Activated T-cell treated with anti-CD3 and anti-CD28 coated beads, Interleukin-2, amount 50 U/mL, for 72 hours (primary cell): ENCODE measurements at regions not wholly inside any gene's neighbourhood (a gene's known extent, or its start where the extent isn't known, plus 50 kb on each side); places are given as distances from the start of the nearest gene placed in this dataset.
A peak's percentile ranks its signal among the peaks of the same experiment; 100 is the strongest.

Source experiments
- ATAC-seq, 2 donors: fragments of 150-1000 bp; cut with Tn5 transposase; replicated peaks in 1 of 2; 2 replicates each; pipeline ENCODE4 v1.10.0; 2021; ENCODE audit warnings: moderate library complexity in 2 of 2, mild to moderate bottlenecking in 1 of 2
- DNase-seq, 2 donors: peaks; one replicate each; pipeline ENCODE4 v3.0.0; 2021 to 2022; ENCODE audit warnings: mixed read lengths in 1 of 2
- H3K27ac Mint-ChIP-seq: one replicate; pipeline ENCODE4 v1.8.0; 2022; ENCODE audit warnings: mild to moderate bottlenecking, moderate library complexity, mixed read lengths
- H3K27me3 Mint-ChIP-seq: one replicate; pipeline ENCODE4 v1.8.0; 2022; ENCODE audit warnings: low read depth, mixed read lengths
- H3K36me3 Mint-ChIP-seq, 2 donors: one replicate each; pipeline ENCODE4 v1.8.0; 2022; ENCODE audit warnings: mixed read lengths in 2 of 2, mild to moderate bottlenecking in 1 of 2; ENCODE audit not compliant: insufficient read depth in 2 of 2
- H3K4me1 Mint-ChIP-seq: one replicate; pipeline ENCODE4 v1.8.0; 2022; ENCODE audit warnings: low read depth, mixed read lengths
- H3K4me3 Mint-ChIP-seq, 2 donors: one replicate each; pipeline ENCODE4 v1.8.0; 2022; ENCODE audit warnings: mild to moderate bottlenecking in 2 of 2, mixed read lengths in 2 of 2, moderate library complexity in 2 of 2
- H3K9me3 Mint-ChIP-seq, 2 donors: one replicate each; pipeline ENCODE4 v1.8.0; 2022; ENCODE audit warnings: mixed read lengths in 2 of 2

DNA sequence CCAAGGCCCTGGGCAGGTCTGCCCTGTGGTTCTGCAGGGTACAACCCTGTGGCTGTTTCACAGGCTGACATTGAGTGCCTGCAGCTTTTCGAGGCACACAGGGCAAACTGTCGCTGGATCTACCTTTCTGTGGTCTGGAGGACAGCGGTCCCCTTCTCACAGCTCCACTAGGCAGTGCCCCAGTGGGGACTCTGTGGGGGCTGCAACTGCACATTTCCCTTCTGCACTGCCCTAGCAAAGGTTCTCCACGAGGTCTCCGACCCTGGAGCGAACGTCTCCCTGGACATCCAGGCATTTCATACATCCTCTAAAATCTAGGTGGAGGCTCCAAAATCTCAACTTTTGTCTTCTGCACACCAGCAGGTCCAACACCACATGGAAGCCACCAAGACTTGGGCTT is 1645.2 kb upstream of the CDH6 start:
- peaks cover 5 to 20% of the 10 kb centered on the region in 2 donors for H3K9me3 Mint-ChIP-seq
- H3K4me3 Mint-ChIP-seq: no peak overlapping the region
- no peaks in the 10 kb centered on the region for H3K4me1 Mint-ChIP-seq
- peaks cover 0 to 3% of the 10 kb centered on the region in 2 donors for H3K36me3 Mint-ChIP-seq
- ATAC-seq (no peak), DNase-seq (no peak)
- no peaks in the 10 kb centered on the region for H3K27me3 Mint-ChIP-seq
- no peak overlapping the region for H3K27ac Mint-ChIP-seq

DNA sequence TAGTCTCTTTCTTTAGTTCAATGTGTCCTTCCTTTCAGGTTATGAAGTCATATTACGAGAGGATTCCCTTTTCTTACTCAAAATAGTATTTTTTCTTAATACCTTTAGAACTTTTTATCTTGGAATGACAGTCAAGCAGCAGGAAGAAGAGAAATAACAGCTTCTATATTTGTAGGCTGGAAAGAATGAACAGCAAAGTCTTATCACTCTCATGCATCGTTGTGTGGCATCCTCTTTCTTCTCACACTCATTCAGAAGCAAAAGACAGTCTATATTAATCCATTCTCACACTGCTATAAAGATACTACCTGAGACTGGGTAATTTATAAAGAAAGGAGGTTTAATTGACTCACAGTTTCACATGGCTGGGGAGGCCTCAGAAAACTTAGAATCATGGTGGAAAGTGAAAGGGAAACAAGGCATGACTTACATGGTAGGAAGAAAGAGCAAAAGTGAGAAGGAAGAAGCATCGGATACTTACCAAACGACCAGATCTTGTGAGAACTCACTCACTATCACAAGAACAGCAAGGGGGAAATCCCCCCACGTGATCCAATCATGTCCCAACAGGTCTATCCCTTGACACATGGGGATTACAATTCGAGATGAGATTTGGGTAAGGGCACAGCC is 1646.1 kb upstream of the CDH6 start:
- Mint-ChIP-seq H3K36me3 (peaks cover 0 to 3% of the 10 kb centered on the region in 2 donors), H3K27me3 (no peaks in the 10 kb centered on the region), H3K27ac (no peak overlapping the region), H3K4me1 (no peaks in the 10 kb centered on the region), H3K9me3 (peaks cover 5 to 20% of the 10 kb centered on the region in 2 donors), H3K4me3 (no peak overlapping the region)
- ATAC-seq (peak in 1 of 2 donors; percentile 11), DNase-seq (no peak)

DNA sequence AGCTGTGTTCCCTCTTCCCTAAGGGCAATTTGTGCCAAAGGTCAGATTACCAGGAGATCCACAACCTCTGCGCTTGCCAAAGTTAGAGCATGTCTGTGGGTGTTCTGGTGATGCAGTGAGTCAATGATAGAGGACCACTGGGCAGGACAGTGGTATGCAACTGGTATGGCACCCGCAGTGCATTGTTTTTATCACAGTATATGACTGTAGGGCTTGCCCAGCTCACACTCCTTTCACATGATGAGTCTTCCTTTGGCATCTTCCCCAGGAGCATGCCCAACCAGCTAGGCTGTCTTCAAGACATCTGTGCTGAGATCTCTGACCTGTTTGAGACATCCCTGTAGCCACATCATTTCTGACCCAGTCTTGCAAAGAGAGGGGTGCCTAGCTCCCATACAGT is 1650.0 kb upstream of the CDH6 start:
- H3K4me1 Mint-ChIP-seq: no peaks in the 10 kb centered on the region
- no peak for ATAC-seq
- peaks cover 1 to 4% of the 10 kb centered on the region in 2 donors for H3K36me3 Mint-ChIP-seq
- H3K27me3 Mint-ChIP-seq: no peaks in the 10 kb centered on the region
- H3K4me3 Mint-ChIP-seq: no peak overlapping the region
- H3K9me3 Mint-ChIP-seq: peaks cover 13 to 25% of the 10 kb centered on the region in 2 donors
- H3K27ac Mint-ChIP-seq: no peak overlapping the region
- no peak for DNase-seq

DNA sequence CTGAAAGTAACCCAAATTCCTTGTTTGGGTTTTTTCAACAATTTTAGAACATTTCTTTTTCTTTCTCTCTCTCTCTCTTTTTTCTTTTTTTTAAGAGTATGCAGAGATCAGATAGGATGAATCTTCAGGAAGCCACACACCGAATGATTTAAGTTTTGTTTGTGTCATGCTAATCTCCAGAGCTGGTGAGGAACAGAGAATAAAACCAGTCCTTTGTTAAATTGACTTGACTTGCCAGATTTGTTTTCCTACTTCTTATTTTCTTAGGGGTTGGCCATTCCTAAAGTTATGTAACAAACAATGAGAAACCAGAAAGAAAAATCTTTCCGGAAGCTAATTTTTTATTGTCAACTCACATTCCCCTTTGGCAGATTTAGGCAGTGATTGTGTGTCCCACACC is 1669.3 kb upstream of the CDH6 start:
- DNase-seq: no peak
- Mint-ChIP-seq H3K9me3 (peaks cover 2% of the 10 kb centered on the region in 2 donors), H3K27ac (no peak overlapping the region), H3K27me3 (no peaks in the 10 kb centered on the region), H3K4me1 (no peaks in the 10 kb centered on the region), H3K36me3 (peaks cover 0 to 2% of the 10 kb centered on the region in 2 donors), H3K4me3 (no peak overlapping the region)
- no peak for ATAC-seq

DNA sequence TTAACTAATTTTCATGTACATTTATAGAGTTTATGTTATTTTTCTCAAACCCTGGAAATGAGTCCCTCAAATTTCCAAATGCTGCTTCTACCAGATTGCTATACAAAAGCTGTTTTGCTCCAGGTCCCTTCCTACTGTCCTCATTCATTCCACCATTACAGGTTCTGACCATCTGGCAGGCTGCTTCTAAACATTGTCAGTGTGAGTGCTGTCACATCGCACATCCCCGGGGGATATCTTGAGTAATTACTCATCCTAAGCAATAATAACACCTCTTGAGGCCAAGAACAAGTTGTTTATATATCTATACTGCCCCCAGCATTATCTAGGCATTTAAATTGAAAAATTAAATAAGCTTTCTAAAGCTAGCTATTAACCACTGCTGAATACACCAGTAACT is 1675.3 kb upstream of the CDH6 start:
- H3K9me3 Mint-ChIP-seq: peaks cover 0 to 4% of the 10 kb centered on the region in 2 donors
- DNase-seq (no peak), ATAC-seq (no peak)
- no peaks in the 10 kb centered on the region for H3K4me1 Mint-ChIP-seq
- H3K4me3 Mint-ChIP-seq: no peak overlapping the region
- no peaks in the 10 kb centered on the region for H3K27me3 Mint-ChIP-seq
- H3K27ac Mint-ChIP-seq: no peak overlapping the region
- H3K36me3 Mint-ChIP-seq: no peaks in the 10 kb centered on the region

DNA sequence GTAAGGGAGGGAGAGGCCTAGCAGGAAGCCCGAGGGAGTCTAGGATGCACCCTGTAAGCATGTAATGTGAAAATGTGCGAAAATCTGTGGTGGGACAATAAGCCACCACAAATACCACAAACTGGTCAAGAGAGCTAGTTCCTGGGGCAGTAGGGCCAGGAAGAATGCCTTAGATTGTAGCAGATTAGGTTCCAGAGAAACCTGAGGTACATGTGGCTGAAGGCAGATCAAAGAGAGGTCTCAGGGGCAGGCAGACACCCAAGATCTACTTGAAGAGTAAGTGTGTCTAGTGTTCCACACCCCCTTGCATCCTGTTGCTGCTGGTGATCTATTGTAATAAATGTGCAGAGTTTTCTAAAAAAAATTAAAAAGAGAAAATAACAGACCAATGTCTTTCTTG is 1677.3 kb upstream of the CDH6 start:
- H3K27me3 Mint-ChIP-seq: no peaks in the 10 kb centered on the region
- ATAC-seq: no peak
- H3K9me3 Mint-ChIP-seq: peaks cover 2 to 7% of the 10 kb centered on the region in 2 donors

DNA sequence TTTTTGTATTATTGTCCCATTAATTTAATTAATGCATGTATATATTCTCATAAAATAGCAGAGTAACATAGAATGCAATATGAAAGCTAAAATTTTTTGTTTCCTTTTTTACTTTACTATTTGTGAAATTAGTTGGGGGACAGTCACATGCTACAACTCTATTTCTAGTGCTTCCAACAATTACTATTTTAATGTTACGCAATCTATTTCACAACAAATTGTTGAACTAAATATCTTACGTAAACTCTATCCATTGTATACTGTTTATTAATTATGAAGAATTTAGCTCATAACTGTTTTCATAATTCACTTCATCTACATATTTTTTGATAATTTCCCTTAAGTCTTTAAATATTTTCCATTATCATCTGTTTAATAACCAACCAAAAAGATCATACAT is 1685.4 kb upstream of the CDH6 start:
- DNase-seq: no peak
- ATAC-seq: no peak
- Mint-ChIP-seq H3K9me3 (peaks cover 9 to 11% of the 10 kb centered on the region in 2 donors), H3K27ac (no peak overlapping the region), H3K36me3 (no peaks in the 10 kb centered on the region), H3K27me3 (no peaks in the 10 kb centered on the region), H3K4me1 (no peaks in the 10 kb centered on the region), H3K4me3 (no peak overlapping the region)

More for the DNA sequence above, 1677.3 kb upstream of the CDH6 start:
- Mint-ChIP-seq H3K4me3 (no peak overlapping the region), H3K27ac (no peak overlapping the region), H3K36me3 (no peaks in the 10 kb centered on the region), H3K4me1 (no peaks in the 10 kb centered on the region)
- DNase-seq: no peak

DNA sequence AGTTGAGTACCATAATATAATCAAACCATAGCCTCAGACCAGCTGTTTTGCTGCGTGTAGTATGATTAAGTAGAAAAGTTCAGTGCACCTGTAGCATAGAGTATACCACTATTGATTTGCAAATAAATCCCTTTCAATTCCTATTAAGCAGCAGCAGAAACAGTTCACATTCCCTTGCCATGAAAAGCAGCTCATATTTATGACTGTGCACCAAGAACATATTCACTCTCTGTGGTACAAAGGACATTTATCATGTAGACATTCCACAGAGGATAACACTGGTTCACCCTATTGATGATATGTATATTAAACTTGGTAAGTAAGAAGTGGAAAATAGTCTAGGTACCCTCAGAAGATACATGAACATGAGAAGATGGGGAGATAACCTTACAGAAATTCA is 1689.1 kb upstream of the CDH6 start:
- DNase-seq (no peak), ATAC-seq (no peak)
- Mint-ChIP-seq H3K9me3 (peaks cover 6 to 7% of the 10 kb centered on the region in 2 donors), H3K4me3 (no peak overlapping the region), H3K27me3 (no peaks in the 10 kb centered on the region), H3K36me3 (no peaks in the 10 kb centered on the region), H3K4me1 (no peaks in the 10 kb centered on the region), H3K27ac (no peak overlapping the region)

DNA sequence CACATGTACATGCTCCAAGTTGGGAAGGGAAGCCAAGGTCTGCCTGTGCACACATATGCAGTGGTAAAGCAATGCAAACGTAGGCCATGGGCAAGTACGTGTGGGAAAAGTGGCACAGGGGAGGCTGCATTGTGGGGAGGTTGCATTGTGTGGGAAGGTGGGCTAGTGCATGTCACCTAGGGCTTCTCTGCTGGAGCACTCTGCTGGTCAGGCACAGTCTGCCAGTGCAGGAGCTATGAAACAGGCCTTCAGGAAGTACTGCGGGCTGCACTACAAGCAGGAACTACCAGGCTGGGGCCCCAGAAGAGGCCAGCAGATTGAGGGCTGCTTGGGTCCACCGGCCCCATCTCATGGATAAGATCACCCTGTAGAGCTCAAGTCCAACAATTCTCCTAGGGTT is 1694.6 kb upstream of the CDH6 start:
- Mint-ChIP-seq H3K4me1 (no peaks in the 10 kb centered on the region), H3K27ac (no peak overlapping the region), H3K36me3 (peaks cover 4 to 6% of the 10 kb centered on the region in 2 donors), H3K4me3 (no peak overlapping the region), H3K27me3 (no peaks in the 10 kb centered on the region), H3K9me3 (peaks cover 16% of the 10 kb centered on the region in 2 donors)
- ATAC-seq (no peak), DNase-seq (no peak)

DNA sequence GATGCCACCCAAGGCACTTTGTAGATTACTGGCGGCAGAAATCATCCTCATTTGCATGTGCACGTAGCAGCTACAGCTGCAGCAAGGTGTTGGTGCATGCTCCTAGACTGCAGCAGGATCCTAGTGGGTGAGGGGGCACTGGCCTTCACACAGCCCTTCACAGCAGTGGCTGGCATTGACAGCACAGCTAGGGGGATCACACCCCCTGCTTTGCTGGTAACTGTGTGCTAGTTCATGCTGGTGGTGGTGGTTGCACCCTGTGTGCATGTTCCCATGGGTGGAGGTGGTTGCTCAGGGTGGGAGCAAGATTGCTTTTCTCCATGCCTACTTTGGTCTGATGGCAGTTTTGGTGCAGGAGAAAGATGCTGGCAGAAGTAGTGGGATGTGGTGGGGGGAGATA is 1695.1 kb upstream of the CDH6 start:
- no peaks in the 10 kb centered on the region for H3K27me3 Mint-ChIP-seq
- ATAC-seq: no peak
- H3K9me3 Mint-ChIP-seq: peaks cover 16% of the 10 kb centered on the region in 2 donors
- no peak for DNase-seq
- peaks cover 4 to 6% of the 10 kb centered on the region in 2 donors for H3K36me3 Mint-ChIP-seq
- no peak overlapping the region for H3K4me3 Mint-ChIP-seq
- no peak overlapping the region for H3K27ac Mint-ChIP-seq
- H3K4me1 Mint-ChIP-seq: no peaks in the 10 kb centered on the region

DNA sequence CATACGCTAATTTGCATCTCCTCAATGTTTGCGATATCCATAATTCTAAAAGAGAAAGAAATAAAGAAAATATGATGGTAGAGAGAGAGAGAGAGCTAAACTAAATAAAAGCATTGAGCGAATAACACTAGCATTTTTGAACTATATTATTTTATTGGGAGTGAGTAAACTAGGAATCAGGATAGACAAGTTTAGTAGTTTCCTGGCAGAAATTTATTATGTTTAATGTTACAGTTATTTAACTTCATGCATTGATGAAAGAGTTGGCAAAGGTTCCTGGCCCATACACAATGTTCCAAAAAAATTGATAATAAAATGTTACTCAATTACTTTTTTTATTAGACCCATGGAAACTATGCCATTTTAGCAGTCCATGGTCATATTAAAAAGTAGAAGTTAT is 1708.2 kb upstream of the CDH6 start:
- ATAC-seq: no peak
- Mint-ChIP-seq H3K9me3 (peaks cover 2 to 7% of the 10 kb centered on the region in 2 donors), H3K36me3 (no peaks in the 10 kb centered on the region), H3K27me3 (no peaks in the 10 kb centered on the region), H3K27ac (no peak overlapping the region), H3K4me1 (no peaks in the 10 kb centered on the region), H3K4me3 (no peak overlapping the region)
- DNase-seq: no peak

DNA sequence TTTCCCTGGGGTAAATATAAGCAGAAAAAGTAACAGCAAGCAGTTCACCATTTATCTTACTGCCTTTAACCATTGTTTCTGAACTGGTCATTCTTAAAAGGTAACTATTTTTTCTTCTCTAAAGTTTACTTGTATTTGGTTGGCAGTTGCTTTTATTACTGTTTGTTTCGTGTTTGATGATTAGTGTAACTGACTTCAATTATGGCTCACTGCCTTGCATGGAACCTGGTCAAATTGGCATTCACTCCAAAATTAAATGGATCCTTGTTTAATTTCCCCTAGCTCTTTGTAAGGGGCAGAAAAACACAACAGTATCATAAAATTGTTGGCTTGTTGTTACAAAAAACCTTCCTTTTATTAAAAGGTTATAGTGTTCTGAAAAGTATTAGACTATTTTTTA is 1723.9 kb upstream of the CDH6 start:
- Mint-ChIP-seq H3K9me3 (peaks cover 5 to 13% of the 10 kb centered on the region in 2 donors), H3K27ac (no peak overlapping the region), H3K27me3 (no peaks in the 10 kb centered on the region), H3K4me3 (no peak overlapping the region), H3K4me1 (no peaks in the 10 kb centered on the region), H3K36me3 (peaks cover 0 to 2% of the 10 kb centered on the region in 2 donors)
- ATAC-seq (no peak), DNase-seq (no peak)

DNA sequence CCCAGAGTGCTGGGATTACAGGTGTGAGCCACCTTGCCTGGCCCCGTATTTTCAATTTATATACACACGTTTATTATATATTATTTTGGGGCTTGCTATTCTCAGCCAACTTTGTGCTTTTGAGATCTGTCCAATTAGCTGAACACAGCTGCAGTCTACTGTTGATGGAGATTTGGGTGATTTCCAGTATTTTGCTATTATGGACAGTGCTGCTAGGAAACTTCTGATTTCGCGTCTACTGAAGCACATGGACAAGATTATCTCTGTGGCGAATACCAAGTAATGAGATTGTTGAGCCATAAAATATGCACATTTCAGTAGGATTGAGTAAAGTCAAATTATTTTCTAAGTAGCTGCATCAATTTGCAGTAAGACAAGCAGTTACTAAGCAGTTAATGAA is 1731.2 kb upstream of the CDH6 start:
- no peak overlapping the region for H3K4me3 Mint-ChIP-seq
- H3K27ac Mint-ChIP-seq: no peak overlapping the region

DNA sequence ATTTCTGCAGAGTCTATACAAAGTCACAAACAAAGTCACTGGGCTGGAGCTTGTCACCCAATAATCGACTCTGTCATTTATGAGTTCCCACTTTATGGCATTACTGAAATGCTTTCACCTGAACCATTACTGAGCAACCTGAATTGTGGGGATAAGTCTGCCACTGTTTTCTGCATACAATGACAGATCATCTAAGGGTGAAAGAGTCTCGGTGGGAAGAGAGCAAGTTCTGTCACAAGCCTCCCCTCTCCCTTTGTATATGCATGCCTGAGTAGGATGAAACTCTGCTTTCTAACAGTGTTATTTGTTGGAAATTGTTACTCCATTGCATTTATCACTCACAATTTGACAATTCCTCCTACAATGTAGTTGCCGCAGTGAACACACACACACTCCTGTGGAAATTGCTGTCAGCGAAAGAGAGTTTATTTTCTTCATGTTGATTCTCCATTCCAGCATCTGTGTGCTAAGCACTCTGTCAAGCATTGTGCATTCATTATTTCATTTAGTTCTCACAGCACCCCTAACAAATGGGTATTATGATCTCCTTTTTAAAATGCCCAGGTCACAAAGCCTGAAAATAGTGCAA is 1732.4 kb upstream of the CDH6 start:
- Mint-ChIP-seq H3K9me3 (peaks cover 0 to 2% of the 10 kb centered on the region in 2 donors), H3K36me3 (no peaks in the 10 kb centered on the region)
- no peak for ATAC-seq

More for the DNA sequence above, 1731.2 kb upstream of the CDH6 start:
- Mint-ChIP-seq H3K27me3 (no peaks in the 10 kb centered on the region), H3K9me3 (peaks cover 2 to 8% of the 10 kb centered on the region in 2 donors), H3K36me3 (peaks cover 0 to 1% of the 10 kb centered on the region in 2 donors), H3K4me1 (no peaks in the 10 kb centered on the region)
- ATAC-seq (no peak), DNase-seq (no peak)

More for the DNA sequence above, 1732.4 kb upstream of the CDH6 start:
- no peak for DNase-seq
- H3K4me1 Mint-ChIP-seq: no peaks in the 10 kb centered on the region
- no peaks in the 10 kb centered on the region for H3K27me3 Mint-ChIP-seq
- H3K4me3 Mint-ChIP-seq: no peak overlapping the region
- H3K27ac Mint-ChIP-seq: no peak overlapping the region
